Epithelial cell of proximal tubule (primary cell): ENCODE measurements at regions not wholly inside any gene's neighbourhood (a gene's known extent, or its start where the extent isn't known, plus 50 kb on each side); places are given as distances from the start of the nearest gene placed in this dataset.

Experiments used
- DNase-seq: peaks from one replicate; pipeline ENCODE4 v3.0.0-alpha.2; 2011; ENCODE audit warnings: low read depth
- H3K4me3 ChIP-seq: 2 replicates; pipeline ENCODE4 v1.5.1; 2011; ENCODE audit warnings: low read depth, mild to moderate bottlenecking, low read length
- TF ChIP-seq, protein P1 (sequence below): conservative IDR thresholded peaks from 2 replicates; pipeline ENCODE4 v1.5.1; 2012; ENCODE audit warnings: low read depth, mild to moderate bottlenecking, low read length

- no peak overlapping the region for H3K4me3 ChIP-seq
- no peak for DNase-seq
- TF ChIP-seq, protein P1, sequence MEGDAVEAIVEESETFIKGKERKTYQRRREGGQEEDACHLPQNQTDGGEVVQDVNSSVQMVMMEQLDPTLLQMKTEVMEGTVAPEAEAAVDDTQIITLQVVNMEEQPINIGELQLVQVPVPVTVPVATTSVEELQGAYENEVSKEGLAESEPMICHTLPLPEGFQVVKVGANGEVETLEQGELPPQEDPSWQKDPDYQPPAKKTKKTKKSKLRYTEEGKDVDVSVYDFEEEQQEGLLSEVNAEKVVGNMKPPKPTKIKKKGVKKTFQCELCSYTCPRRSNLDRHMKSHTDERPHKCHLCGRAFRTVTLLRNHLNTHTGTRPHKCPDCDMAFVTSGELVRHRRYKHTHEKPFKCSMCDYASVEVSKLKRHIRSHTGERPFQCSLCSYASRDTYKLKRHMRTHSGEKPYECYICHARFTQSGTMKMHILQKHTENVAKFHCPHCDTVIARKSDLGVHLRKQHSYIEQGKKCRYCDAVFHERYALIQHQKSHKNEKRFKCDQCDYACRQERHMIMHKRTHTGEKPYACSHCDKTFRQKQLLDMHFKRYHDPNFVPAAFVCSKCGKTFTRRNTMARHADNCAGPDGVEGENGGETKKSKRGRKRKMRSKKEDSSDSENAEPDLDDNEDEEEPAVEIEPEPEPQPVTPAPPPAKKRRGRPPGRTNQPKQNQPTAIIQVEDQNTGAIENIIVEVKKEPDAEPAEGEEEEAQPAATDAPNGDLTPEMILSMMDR: no peak
These were observed 192.7 kb upstream of the C1QTNF7 start for GRCh38 chr4:15235135-15235534.

DNA sequence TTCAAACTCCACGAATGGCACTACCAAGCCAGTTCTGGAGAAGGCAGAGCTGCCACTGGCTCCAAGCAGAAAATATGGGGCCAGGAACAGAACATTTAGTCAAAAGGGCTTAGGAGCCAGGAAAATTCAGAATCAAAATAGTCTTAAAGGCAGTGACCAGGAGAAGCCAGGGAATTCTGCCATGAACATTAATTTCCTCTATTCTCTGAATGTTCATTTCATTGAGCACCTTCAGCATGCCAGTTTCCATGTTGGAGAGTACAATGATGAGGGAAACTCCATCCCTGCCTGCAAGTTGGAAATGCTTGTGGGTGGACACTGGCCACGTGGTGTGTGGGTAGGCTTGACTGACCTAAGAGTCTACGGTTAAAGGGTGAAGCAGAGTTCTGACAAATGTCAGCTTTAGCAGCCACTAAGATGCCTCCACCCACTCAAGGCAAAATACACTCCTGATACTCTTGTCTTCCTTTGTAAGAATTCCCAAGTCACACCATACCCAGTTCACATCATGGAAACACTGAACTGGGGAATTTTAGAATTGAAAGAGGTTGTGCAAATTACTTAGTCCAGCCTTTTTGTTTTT is 190.1 kb upstream of the C1QTNF7 start:
- DNase-seq: no peak
- no peak overlapping the region for H3K4me3 ChIP-seq
- TF ChIP-seq, protein P1: no peak

DNA sequence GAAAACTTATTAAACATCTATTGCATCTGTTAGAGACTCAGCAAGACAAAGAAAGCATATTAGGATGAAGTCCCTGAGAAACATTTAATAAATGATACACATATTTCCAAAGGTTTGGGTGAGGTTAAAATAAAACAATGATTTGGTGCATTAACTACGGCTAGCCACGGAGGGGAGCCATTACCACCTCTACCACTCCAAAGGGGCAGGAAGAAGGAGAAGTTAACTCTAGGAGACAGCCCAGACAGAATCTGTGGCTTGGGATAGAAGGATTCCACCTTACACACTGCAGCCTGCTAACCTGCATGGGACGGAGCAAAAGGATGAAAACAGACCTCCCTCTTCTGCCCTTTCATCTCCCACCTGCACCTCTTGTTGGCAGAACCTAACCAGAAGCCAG is 189.1 kb upstream of the C1QTNF7 start:
- TF ChIP-seq, protein P1: peak; percentile 80
- no peak overlapping the region for H3K4me3 ChIP-seq
- no peak for DNase-seq

DNA sequence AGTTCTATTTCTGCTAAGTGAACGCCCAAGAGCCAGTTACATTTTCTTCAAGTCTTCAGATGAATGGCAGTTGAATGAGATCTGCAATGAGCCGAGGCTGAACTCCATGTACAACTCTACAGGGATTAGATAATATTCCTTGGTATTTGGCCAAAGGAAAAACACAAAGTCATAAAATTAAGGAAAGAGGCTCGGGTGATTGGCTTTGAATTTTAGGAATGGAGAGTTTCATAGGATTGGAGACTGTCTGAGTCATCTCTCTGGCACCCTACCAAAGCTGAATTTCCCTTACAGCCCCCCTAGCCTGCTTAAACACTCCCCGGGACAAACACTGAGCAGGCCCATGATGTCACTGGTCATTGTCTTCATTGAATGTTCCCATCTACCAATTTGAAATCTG is 188.0 kb upstream of the C1QTNF7 start:
- DNase-seq: no peak
- H3K4me3 ChIP-seq: no peak overlapping the region
- TF ChIP-seq, protein P1: no peak

DNA sequence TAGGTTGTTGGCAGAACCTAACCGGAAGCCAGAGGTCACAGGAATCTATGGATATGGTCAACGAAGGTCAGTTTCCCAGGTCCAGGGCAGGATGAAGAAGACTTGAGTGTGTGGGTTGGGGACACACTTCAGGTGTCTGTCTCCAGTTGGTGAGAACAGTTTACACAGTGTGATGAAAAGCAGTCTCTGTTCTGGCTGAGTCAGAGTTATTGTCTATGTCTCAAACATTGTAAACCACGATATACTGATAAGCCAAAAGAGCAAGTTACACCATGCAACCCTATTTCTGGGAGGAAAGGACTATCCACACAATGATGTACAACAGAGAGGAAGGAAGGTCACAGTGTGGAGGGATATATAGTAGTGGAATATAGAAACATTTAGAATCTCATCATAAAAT is 187.1 kb upstream of the C1QTNF7 start:
- TF ChIP-seq, protein P1: no peak
- H3K4me3 ChIP-seq: no peak overlapping the region
- no peak for DNase-seq

GRCh38 chr4:15242021-15242420 is 185.8 kb upstream of the C1QTNF7 start:
- no peak overlapping the region for H3K4me3 ChIP-seq
- no peak for DNase-seq
- TF ChIP-seq, protein P1: no peak

GRCh38 chr4:15244354-15244753 is 183.5 kb upstream of the C1QTNF7 start:
- no peak for DNase-seq
- TF ChIP-seq, protein P1: no peak
- H3K4me3 ChIP-seq: no peak overlapping the region
